Hepatocyte (in vitro differentiated cells): ENCODE measurements at regions not wholly inside any gene's neighbourhood (a gene's known extent, or its start where the extent isn't known, plus 50 kb on each side); places are given as distances from the start of the nearest gene placed in this dataset.

Experiments used
- DNase-seq: peaks from one replicate; pipeline ENCODE4 v3.0.0-alpha.2; 2016; ENCODE audit warnings: low spot score
- H2AFZ ChIP-seq: fragments of 200-600 bp; sonication (generic); 2 replicates; pipeline ENCODE4 v1.6.0; 2016; ENCODE audit warnings: antibody characterized with exemption, mild to moderate bottlenecking
- H3K27ac ChIP-seq: fragments of 200-600 bp; sonication (generic); 2 replicates; pipeline ENCODE4 v1.5.1; 2016; ENCODE audit warnings: mild to moderate bottlenecking
- H3K27me3 ChIP-seq: fragments of 200-600 bp; sonication (generic); 2 replicates; pipeline ENCODE4 v1.6.1; 2016
- H3K36me3 ChIP-seq: fragments of 200-600 bp; sonication (generic); replicated peaks from 2 replicates; pipeline ENCODE4 v1.5.1; 2016; ENCODE audit warnings: low read depth; ENCODE audit not compliant: insufficient read depth
- H3K4me1 ChIP-seq: fragments of 200-600 bp; sonication (generic); 2 replicates; pipeline ENCODE4 v1.5.1; 2016; ENCODE audit warnings: mild to moderate bottlenecking, moderate library complexity; ENCODE audit not compliant: insufficient read depth
- H3K4me2 ChIP-seq: fragments of 200-600 bp; sonication (generic); 2 replicates; pipeline ENCODE4 v1.6.0; 2016
- H3K4me3 ChIP-seq: fragments of 200-600 bp; sonication (generic); 2 replicates; pipeline ENCODE4 v1.5.1; 2016; ENCODE audit warnings: mild to moderate bottlenecking
- H3K79me2 ChIP-seq: fragments of 200-600 bp; sonication (generic); 2 replicates; pipeline ENCODE4 v1.6.0; 2017; ENCODE audit warnings: mild to moderate bottlenecking
- H3K9me2 ChIP-seq: fragments of 200-600 bp; sonication (generic); replicated peaks from 2 replicates; pipeline ENCODE4 v1.6.0; 2017; ENCODE audit warnings: mild to moderate bottlenecking; ENCODE audit not compliant: insufficient read depth
- H3K9me3 ChIP-seq: fragments of 200-600 bp; sonication (generic); 2 replicates; pipeline ENCODE4 v1.5.1; 2016; ENCODE audit warnings: low read depth, mild to moderate bottlenecking
- H4K20me1 ChIP-seq: fragments of 200-600 bp; sonication (generic); 2 replicates; pipeline ENCODE4 v1.6.0; 2016; ENCODE audit warnings: mild to moderate bottlenecking; ENCODE audit not compliant: insufficient read depth, poor library complexity, severe bottlenecking
- EZH2 ChIP-seq: fragments of 200-600 bp; sonication (generic); IDR thresholded peaks from 2 replicates; pipeline ENCODE4 v1.6.1; 2016; ENCODE audit warnings: antibody characterized with exemption, mild to moderate bottlenecking, borderline replicate concordance
- EZH2phosphoT487 ChIP-seq: fragments of 200-600 bp; sonication (generic); IDR thresholded peaks from one replicate; pipeline ENCODE4 v1.6.1; 2018; ENCODE audit warnings: antibody characterized with exemption, mild to moderate bottlenecking, low read depth, moderate library complexity; ENCODE audit not compliant: unreplicated experiment, severe bottlenecking
- WGBS: methylation state at CpG from one replicate; pipeline ENCODE4 v1.1.6; 2016; ENCODE audit warnings: low lambda C conversion rate; ENCODE audit errors: missing lambda C conversion rate; 5-methylcytosine and 5-hydroxymethylcytosine counted together
- TF ChIP-seq, protein P1 (sequence below): fragments of 200-600 bp; sonication (generic); IDR thresholded peaks from 2 replicates; pipeline ENCODE4 v1.5.1; 2016; ENCODE audit warnings: antibody characterized with exemption, mild to moderate bottlenecking; ENCODE audit not compliant: poor library complexity

GRCh38 chr7:53191836-53192443 is 156.5 kb downstream of the POM121L12 start:
- Histone ChIP-seq H3K79me2 (no peaks in the 10 kb centered on the region), H3K9me2 (no peaks in the 10 kb centered on the region), H3K27ac (no peak overlapping the region), H3K27me3 (no peaks in the 10 kb centered on the region), H2AFZ (no peak overlapping the region), H3K36me3 (no peaks in the 10 kb centered on the region), H3K4me2 (no peak overlapping the region), H3K4me1 (peaks cover 7% of the 10 kb centered on the region), H3K9me3 (no peaks in the 10 kb centered on the region), H4K20me1 (no peaks in the 10 kb centered on the region), H3K4me3 (no peak overlapping the region)
- DNase-seq: no peak
- TF ChIP-seq EZH2 (no peak), EZH2phosphoT487 (no peak)
- TF ChIP-seq, protein P1, sequence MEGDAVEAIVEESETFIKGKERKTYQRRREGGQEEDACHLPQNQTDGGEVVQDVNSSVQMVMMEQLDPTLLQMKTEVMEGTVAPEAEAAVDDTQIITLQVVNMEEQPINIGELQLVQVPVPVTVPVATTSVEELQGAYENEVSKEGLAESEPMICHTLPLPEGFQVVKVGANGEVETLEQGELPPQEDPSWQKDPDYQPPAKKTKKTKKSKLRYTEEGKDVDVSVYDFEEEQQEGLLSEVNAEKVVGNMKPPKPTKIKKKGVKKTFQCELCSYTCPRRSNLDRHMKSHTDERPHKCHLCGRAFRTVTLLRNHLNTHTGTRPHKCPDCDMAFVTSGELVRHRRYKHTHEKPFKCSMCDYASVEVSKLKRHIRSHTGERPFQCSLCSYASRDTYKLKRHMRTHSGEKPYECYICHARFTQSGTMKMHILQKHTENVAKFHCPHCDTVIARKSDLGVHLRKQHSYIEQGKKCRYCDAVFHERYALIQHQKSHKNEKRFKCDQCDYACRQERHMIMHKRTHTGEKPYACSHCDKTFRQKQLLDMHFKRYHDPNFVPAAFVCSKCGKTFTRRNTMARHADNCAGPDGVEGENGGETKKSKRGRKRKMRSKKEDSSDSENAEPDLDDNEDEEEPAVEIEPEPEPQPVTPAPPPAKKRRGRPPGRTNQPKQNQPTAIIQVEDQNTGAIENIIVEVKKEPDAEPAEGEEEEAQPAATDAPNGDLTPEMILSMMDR: no peak
- WGBS: 54% methylated on average over 6 of the region's 6 CpGs

- TF ChIP-seq EZH2: no peak
- no peak for TF ChIP-seq EZH2phosphoT487
- TF ChIP-seq, protein P1: no peak
- Histone ChIP-seq H3K9me2 (no peaks in the 10 kb centered on the region), H3K27ac (no peak overlapping the region), H3K4me1 (no peaks in the 10 kb centered on the region), H3K36me3 (no peaks in the 10 kb centered on the region), H3K27me3 (no peaks in the 10 kb centered on the region), H3K79me2 (no peaks in the 10 kb centered on the region), H3K4me3 (no peak overlapping the region), H4K20me1 (no peaks in the 10 kb centered on the region), H3K9me3 (peaks cover 4% of the 10 kb centered on the region), H3K4me2 (no peak overlapping the region), H2AFZ (no peak overlapping the region)
- DNase-seq: no peak
- 85% methylated on average over 3 of the region's 3 CpGs for WGBS
These were observed 169.6 kb downstream of the POM121L12 start for GRCh38 chr7:53205006-53205405.

GRCh38 chr7:53209129-53209528 is 173.7 kb downstream of the POM121L12 start:
- Histone ChIP-seq H3K27me3 (no peaks in the 10 kb centered on the region), H3K4me2 (no peak overlapping the region), H3K27ac (no peak overlapping the region), H3K4me3 (no peak overlapping the region), H2AFZ (no peak overlapping the region), H3K36me3 (no peaks in the 10 kb centered on the region), H3K79me2 (no peaks in the 10 kb centered on the region), H3K4me1 (no peaks in the 10 kb centered on the region), H3K9me2 (no peaks in the 10 kb centered on the region), H4K20me1 (no peaks in the 10 kb centered on the region), H3K9me3 (peaks cover 4% of the 10 kb centered on the region)
- TF ChIP-seq EZH2 (no peak), EZH2phosphoT487 (no peak)
- TF ChIP-seq, protein P1: no peak
- DNase-seq: no peak
- 75% methylated on average over 3 of the region's 3 CpGs for WGBS
